Activated T-helper 1 cell treated with Interleukin-2 at 50 U/mL for 16 hours (primary cell): ENCODE measurements at regions not wholly inside any gene's neighbourhood (a gene's known extent, or its start where the extent isn't known, plus 50 kb on each side); places are given as distances from the start of the nearest gene placed in this dataset.
"Not testable (repeated sequence)": the region's sequence is repeated elsewhere in the genome, so short reads cannot be mapped to it uniquely, and the experiment has no call there.

Experiments
- DNase-seq: peaks from one replicate; pipeline ENCODE4 v3.0.0-alpha.2; 2020; ENCODE audit warnings: low read depth

- DNase-seq = no peak
Observed at GRCh38 chr6:149237464-149237863, 80.0 kb upstream of the TAB2 start.

GRCh38 chr6:149239573-149240209, 77.8 kb upstream of the TAB2 start:
- DNase-seq = no peak

- DNase-seq = no peak
Observed at GRCh38 chr6:149242883-149243282, 74.6 kb upstream of the TAB2 start.

- DNase-seq = no peak
Observed at GRCh38 chr6:149244105-149244504, 73.4 kb upstream of the TAB2 start.

GRCh38 chr6:149246691-149247384, 70.7 kb upstream of the TAB2 start:
- DNase-seq = no peak

GRCh38 chr6:149247385-149247763, 70.1 kb upstream of the TAB2 start:
- DNase-seq = no peak

- DNase-seq = not testable (repeated sequence)
Observed at GRCh38 chr6:149248263-149248662, 69.2 kb upstream of the TAB2 start.

- no peak for DNase-seq
Observed at GRCh38 chr6:149248693-149249369, 68.7 kb upstream of the TAB2 start.

GRCh38 chr6:149249370-149250357, 67.8 kb upstream of the TAB2 start:
- DNase-seq = no peak

GRCh38 chr6:149250951-149251350, 66.6 kb upstream of the TAB2 start:
- DNase-seq = no peak

- no peak for DNase-seq
Observed at GRCh38 chr6:149252622-149253021, 64.9 kb upstream of the TAB2 start.

GRCh38 chr6:149254253-149254652, 63.3 kb upstream of the TAB2 start:
- no peak for DNase-seq

- no peak for DNase-seq
Observed at GRCh38 chr6:149259753-149260152, 57.8 kb upstream of the TAB2 start.

- DNase-seq = no peak
Observed at GRCh38 chr6:149260214-149260874, 57.2 kb upstream of the TAB2 start.

- DNase-seq = no peak
Observed at GRCh38 chr6:149261364-149262040, 56.0 kb upstream of the TAB2 start.

- DNase-seq = no peak
Observed at GRCh38 chr6:149263321-149263720, 54.2 kb upstream of the TAB2 start.

- DNase-seq = peak; percentile 26
Observed at GRCh38 chr6:149264629-149265028, 52.9 kb upstream of the TAB2 start.

- DNase-seq = no peak
Observed at GRCh38 chr6:149265945-149266344, 51.6 kb upstream of the TAB2 start.

- DNase-seq = no peak
Observed at GRCh38 chr6:149266659-149267058, 50.9 kb upstream of the TAB2 start.

GRCh38 chr6:149267072-149267471, 50.4 kb upstream of the TAB2 start:
- no peak for DNase-seq

GRCh38 chr6:149267513-149268043, 49.9 kb upstream of the TAB2 start:
- no peak for DNase-seq
